GM19467 (cell line): ENCODE measurements at regions not wholly inside any gene's neighbourhood (a gene's known extent, or its start where the extent isn't known, plus 50 kb on each side); places are given as distances from the start of the nearest gene placed in this dataset.

Source experiments
- ATAC-seq: cut with Tn5 transposase; IDR thresholded peaks from one replicate; pipeline ENCODE4 v1.9.1; 2021; ENCODE audit warnings: mild to moderate bottlenecking, moderate library complexity; ENCODE audit not compliant: unreplicated experiment

DNA sequence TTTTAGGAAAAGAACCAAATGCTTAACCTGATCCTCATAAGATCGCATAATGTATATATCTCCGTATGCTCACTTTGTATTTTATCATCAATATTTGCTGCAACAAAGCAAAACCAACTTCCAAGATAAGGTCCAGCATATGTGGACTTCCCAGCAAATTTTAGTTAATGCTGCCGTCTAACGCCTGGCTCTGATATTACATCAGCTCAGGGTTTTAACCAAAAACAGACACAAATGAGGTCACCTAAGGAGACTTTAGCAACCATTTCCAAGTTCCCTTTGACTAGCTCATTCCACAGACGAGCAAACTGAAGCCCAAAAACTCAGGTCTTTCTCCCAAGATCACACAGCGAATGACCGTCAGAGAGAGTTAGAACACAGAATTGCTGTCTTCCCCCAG lies 59.4 kb upstream of the UCN3 start:
- ATAC-seq: no peak

DNA sequence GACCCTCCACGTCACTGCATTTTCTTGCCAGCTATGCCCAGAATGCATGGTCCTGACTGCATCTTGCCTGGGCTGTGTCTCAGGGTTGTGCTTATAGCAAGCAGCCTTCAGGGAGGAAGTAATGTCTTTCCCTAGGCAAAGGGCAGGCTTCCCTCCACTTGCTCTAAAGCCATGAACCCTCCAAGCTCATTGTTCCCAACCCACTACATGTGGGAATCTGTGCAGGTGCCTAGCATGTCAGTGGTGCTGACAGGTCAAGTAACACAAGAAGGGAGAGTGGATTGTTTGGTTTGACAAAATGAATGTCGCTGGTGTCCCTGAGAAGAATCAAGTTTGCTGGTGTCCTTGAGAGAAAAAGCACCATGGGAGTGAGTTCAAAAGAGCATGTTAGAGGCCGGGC lies 53.9 kb upstream of the UCN3 start:
- no peak for ATAC-seq

DNA sequence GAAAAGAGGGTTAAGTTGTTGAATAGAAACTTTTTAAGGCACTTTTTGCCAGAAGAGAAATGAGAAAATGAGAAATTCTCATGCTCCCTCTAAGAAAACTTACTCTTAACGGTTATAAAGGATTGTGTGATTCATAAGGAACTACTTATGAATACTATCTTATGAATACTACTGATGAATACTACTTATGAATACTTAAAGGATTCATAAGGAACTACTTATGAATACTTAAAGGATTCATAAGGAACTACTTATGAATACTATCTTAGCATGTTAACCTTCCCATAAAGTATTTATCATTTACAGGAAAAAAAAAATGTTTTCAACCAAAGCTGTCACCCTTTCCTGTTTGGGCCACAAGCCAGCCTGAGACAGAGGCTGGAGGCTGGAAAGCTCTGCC lies 53.1 kb upstream of the UCN3 start:
- no peak for ATAC-seq

DNA sequence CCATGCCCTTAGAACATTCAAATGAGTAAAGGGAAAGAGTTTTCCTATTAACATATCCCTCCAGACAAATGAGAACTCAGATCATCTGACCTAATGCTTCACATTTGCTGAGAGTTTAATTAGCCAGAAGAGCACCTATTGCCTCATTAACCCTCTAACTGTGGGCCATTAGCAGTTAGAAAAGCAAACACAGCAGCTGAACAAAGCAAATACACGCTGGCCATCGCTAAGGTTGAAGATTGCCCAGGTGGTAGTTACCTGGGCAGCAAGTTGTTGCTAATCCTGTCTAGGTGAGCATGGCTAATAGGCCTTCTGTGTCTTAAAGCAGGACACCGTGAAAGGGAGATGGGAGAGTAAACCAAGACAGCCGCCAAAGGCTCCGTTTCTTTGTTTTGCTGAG lies 49.9 kb upstream of the UCN3 start:
- ATAC-seq: no peak
